ENCODE measurements at regions not wholly inside any gene's neighbourhood (a gene's known extent, or its start where the extent isn't known, plus 50 kb on each side); places are given as distances from the start of the nearest gene placed in this dataset.

GRCh38 chr4:189113389-189113888 lies 827.2 kb upstream of the FRG1 start:
- no peak for TF ChIP-seq CTCF (IDR thresholded peaks at IDR 0.05; ENCODE audit: unreplicated experiment)
- H3K4me3 Mint-ChIP-seq (ENCODE audit: low read depth, unreplicated experiment) = no peak overlapping the region
- CTCF ChIA-PET = no interaction called here

GRCh38 chr4:189117426-189117825 lies 823.2 kb upstream of the FRG1 start:
- Mint-ChIP-seq H3K4me1 (ENCODE audit: low read depth, unreplicated experiment) (no peaks in the 10 kb centered on the region), H3K9me3 (ENCODE audit: low read depth, unreplicated experiment) (peaks cover 5% of the 10 kb centered on the region), H3K36me3 (ENCODE audit: insufficient read depth, unreplicated experiment) (no peaks in the 10 kb centered on the region), H3K27me3 (ENCODE audit: unreplicated experiment) (no peaks in the 10 kb centered on the region), H3K27ac (ENCODE audit: unreplicated experiment) (no peak overlapping the region), H3K4me3 (ENCODE audit: low read depth, unreplicated experiment) (no peak overlapping the region)
- intact Hi-C loops (cut with micrococcal nuclease; ENCODE audit: unreplicated experiment) = no loop called here
- BruUV-seq (replicated peaks) = no TSS peak
- TF ChIP-seq CTCF (IDR thresholded peaks at IDR 0.05; ENCODE audit: unreplicated experiment) = no peak
- DNase-seq = no peak
- CTCF ChIA-PET = no interaction called here

More at GRCh38 chr4:189113389-189113888, 827.2 kb upstream of the FRG1 start:
- Mint-ChIP-seq H3K36me3 (ENCODE audit: insufficient read depth, unreplicated experiment) (no peaks in the 10 kb centered on the region), H3K27ac (ENCODE audit: unreplicated experiment) (no peak overlapping the region), H3K9me3 (ENCODE audit: low read depth, unreplicated experiment) (no peaks in the 10 kb centered on the region), H3K4me1 (ENCODE audit: low read depth, unreplicated experiment) (no peaks in the 10 kb centered on the region), H3K27me3 (ENCODE audit: unreplicated experiment) (no peaks in the 10 kb centered on the region)
- no peak for DNase-seq
- no TSS peak for BruUV-seq (replicated peaks)
- intact Hi-C loops (cut with micrococcal nuclease; ENCODE audit: unreplicated experiment) = no loop called here

- DNase-seq = no peak
- Mint-ChIP-seq H3K27ac (ENCODE audit: unreplicated experiment) (no peak overlapping the region), H3K4me1 (ENCODE audit: low read depth, unreplicated experiment) (no peaks in the 10 kb centered on the region), H3K4me3 (ENCODE audit: low read depth, unreplicated experiment) (no peak overlapping the region), H3K9me3 (ENCODE audit: low read depth, unreplicated experiment) (peaks cover 5% of the 10 kb centered on the region), H3K27me3 (ENCODE audit: unreplicated experiment) (no peaks in the 10 kb centered on the region), H3K36me3 (ENCODE audit: insufficient read depth, unreplicated experiment) (no peaks in the 10 kb centered on the region)
- intact Hi-C loops (cut with micrococcal nuclease; ENCODE audit: unreplicated experiment) = loop anchor here (10.0 kb wide), 3 partner anchors 147 to 337 kb away; no protein-coding TSS in a partner anchor
- CTCF ChIA-PET = no interaction called here
- TF ChIP-seq CTCF (IDR thresholded peaks at IDR 0.05; ENCODE audit: unreplicated experiment) = no peak
- no TSS peak for BruUV-seq (replicated peaks)
These were observed 819.3 kb upstream of the FRG1 start for GRCh38 chr4:189121336-189121735.

- peak; percentile 45 for TF ChIP-seq CTCF (IDR thresholded peaks at IDR 0.05; ENCODE audit: unreplicated experiment)
- peaks cover 5% of the 10 kb centered on the region for H3K9me3 Mint-ChIP-seq (ENCODE audit: low read depth, unreplicated experiment)
- intact Hi-C loops (cut with micrococcal nuclease; ENCODE audit: unreplicated experiment) = loop anchor here (10.0 kb wide), 3 partner anchors 149 to 339 kb away; no protein-coding TSS in a partner anchor
- DNase-seq = peak; percentile 34
- no peak overlapping the region for H3K27ac Mint-ChIP-seq (ENCODE audit: unreplicated experiment)
- H3K36me3 Mint-ChIP-seq (ENCODE audit: insufficient read depth, unreplicated experiment) = no peaks in the 10 kb centered on the region
- BruUV-seq (replicated peaks) = no TSS peak
- CTCF ChIA-PET = interaction anchor here (0.7 kb wide), 1 partner anchor 581 kb away, joined by 4 read pairs; no protein-coding TSS in a partner anchor
- no peaks in the 10 kb centered on the region for H3K4me1 Mint-ChIP-seq (ENCODE audit: low read depth, unreplicated experiment)
- no peaks in the 10 kb centered on the region for H3K27me3 Mint-ChIP-seq (ENCODE audit: unreplicated experiment)
- no peak overlapping the region for H3K4me3 Mint-ChIP-seq (ENCODE audit: low read depth, unreplicated experiment)
These were observed 816.4 kb upstream of the FRG1 start for GRCh38 chr4:189124149-189124758.
